HCT116 (cell line): ENCODE measurements at regions not wholly inside any gene's neighbourhood (a gene's known extent, or its start where the extent isn't known, plus 50 kb on each side); places are given as distances from the start of the nearest gene placed in this dataset.

Experiments used
- ELF1 ChIP-seq: IDR thresholded peaks from 2 replicates; pipeline ENCODE4 v1.6.1; 2012; ENCODE audit warnings: low read depth, borderline replicate concordance
- EZH2 ChIP-seq: fragments of 200-600 bp; sonication (generic); IDR thresholded peaks from 2 replicates; pipeline ENCODE4 v1.6.1; 2017; ENCODE audit warnings: antibody characterized with exemption, mixed run types
- EZH2phosphoT487 ChIP-seq: fragments of 200-600 bp; IDR thresholded peaks from 2 replicates; pipeline ENCODE4 v1.6.1; 2018; ENCODE audit warnings: antibody characterized with exemption, borderline replicate concordance
- JUND ChIP-seq: IDR thresholded peaks from 2 replicates; pipeline ENCODE4 v1.6.1; 2012
- POLR2A ChIP-seq: IDR thresholded peaks from 2 replicates; pipeline ENCODE4 v1.7.0; 2011; ENCODE audit warnings: borderline replicate concordance; ENCODE audit not compliant: insufficient read depth, insufficient read length; ENCODE audit errors: extremely low read depth
- POLR2AphosphoS5 ChIP-seq: IDR thresholded peaks from 2 replicates; pipeline ENCODE4 v1.6.1; 2011; ENCODE audit warnings: mild to moderate bottlenecking, low read depth, low read length, moderate library complexity
- YY1 ChIP-seq: IDR thresholded peaks from 2 replicates; pipeline ENCODE4 v1.6.1; 2011; ENCODE audit warnings: low read length, low read depth, moderate library complexity, mild to moderate bottlenecking; ENCODE audit not compliant: insufficient replicate concordance; ENCODE audit errors: extremely low read depth
- ZNF274 ChIP-seq: fragments of 200-500 bp; sonication (Bioruptor generic); IDR thresholded peaks from 2 replicates; pipeline ENCODE4 v1.6.1; 2014; ENCODE audit warnings: mild to moderate bottlenecking, low read depth, low read length, inconsistent platforms
- TF ChIP-seq, protein P1 (sequence below), 3 experiments: fragments of 200-600 bp in 1 of 3; sonication (generic) in 1 of 3; IDR thresholded peaks in 2 of 3; conservative IDR thresholded peaks in 1 of 3; 2 replicates each; pipeline ENCODE4 v1.5.1; 2012 to 2017; ENCODE audit warnings: low read depth in 2 of 3, low read length in 2 of 3, antibody characterized with exemption in 1 of 3, borderline replicate concordance in 1 of 3, control low read depth in 1 of 3, mild to moderate bottlenecking in 1 of 3, mixed read lengths in 1 of 3, mixed run types in 1 of 3, moderate library complexity in 1 of 3; ENCODE audit not compliant: insufficient read depth in 1 of 3

DNA sequence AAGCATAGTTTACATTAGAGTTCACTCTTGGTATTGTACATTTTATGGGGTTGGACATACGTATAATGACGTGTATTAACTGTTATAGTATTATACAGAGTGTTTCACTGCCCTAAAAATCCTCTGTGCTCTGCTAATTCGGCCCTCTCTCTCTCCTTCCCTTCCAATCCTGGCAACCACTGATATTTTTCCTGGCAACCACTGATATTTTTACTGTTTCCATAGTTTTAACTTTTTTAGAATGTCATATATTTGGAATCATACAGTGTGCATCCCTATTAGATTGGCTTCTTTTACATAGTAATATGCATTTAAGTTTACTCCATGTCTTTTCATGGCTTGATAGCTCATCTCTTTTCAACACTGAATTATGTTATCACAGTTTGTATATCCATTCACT lies 526.7 kb downstream of the RIT2 start:
- TF ChIP-seq, protein P1, sequence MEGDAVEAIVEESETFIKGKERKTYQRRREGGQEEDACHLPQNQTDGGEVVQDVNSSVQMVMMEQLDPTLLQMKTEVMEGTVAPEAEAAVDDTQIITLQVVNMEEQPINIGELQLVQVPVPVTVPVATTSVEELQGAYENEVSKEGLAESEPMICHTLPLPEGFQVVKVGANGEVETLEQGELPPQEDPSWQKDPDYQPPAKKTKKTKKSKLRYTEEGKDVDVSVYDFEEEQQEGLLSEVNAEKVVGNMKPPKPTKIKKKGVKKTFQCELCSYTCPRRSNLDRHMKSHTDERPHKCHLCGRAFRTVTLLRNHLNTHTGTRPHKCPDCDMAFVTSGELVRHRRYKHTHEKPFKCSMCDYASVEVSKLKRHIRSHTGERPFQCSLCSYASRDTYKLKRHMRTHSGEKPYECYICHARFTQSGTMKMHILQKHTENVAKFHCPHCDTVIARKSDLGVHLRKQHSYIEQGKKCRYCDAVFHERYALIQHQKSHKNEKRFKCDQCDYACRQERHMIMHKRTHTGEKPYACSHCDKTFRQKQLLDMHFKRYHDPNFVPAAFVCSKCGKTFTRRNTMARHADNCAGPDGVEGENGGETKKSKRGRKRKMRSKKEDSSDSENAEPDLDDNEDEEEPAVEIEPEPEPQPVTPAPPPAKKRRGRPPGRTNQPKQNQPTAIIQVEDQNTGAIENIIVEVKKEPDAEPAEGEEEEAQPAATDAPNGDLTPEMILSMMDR (IDR thresholded peaks at IDR 0.05 in 2 of 3, conservative IDR thresholded peaks at IDR 0.05 in 1 of 3; ENCODE audit: borderline replicate concordance in 1 of 3, insufficient read depth in 1 of 3, low read depth in 2 of 3, low read length in 2 of 3), result no peak
- TF ChIP-seq EZH2phosphoT487 (no peak), POLR2A (no peak), JUND (no peak), ELF1 (no peak), YY1 (no peak), ZNF274 (no peak), POLR2AphosphoS5 (no peak), EZH2 (no peak)
